OCI-LY1 (cell line): ENCODE measurements at regions not wholly inside any gene's neighbourhood (a gene's known extent, or its start where the extent isn't known, plus 50 kb on each side); places are given as distances from the start of the nearest gene placed in this dataset.

ENCODE experiments used
- H2AFZ ChIP-seq: fragments of 200-600 bp; sonication (generic), shearing (Covaris generic); 2 replicates; pipeline ENCODE4 v1.6.0; 2014; ENCODE audit warnings: antibody characterized with exemption, mild to moderate bottlenecking, low read length
- H3F3A ChIP-seq: fragments of 200-600 bp; sonication (generic), shearing (Covaris generic); 2 replicates; pipeline ENCODE4 v1.6.0; 2014; ENCODE audit warnings: mild to moderate bottlenecking, antibody characterized with exemption, low read length, moderate library complexity; ENCODE audit not compliant: insufficient read depth
- H3K27ac ChIP-seq: fragments of 200-600 bp; sonication (generic); 2 replicates; pipeline ENCODE4 v1.5.1; 2014; ENCODE audit warnings: low read length, mixed run types, mild to moderate bottlenecking, low read depth; ENCODE audit not compliant: poor library complexity, severe bottlenecking
- H3K27me3 ChIP-seq: fragments of 200-600 bp; sonication (generic); 2 replicates; pipeline ENCODE4 v1.6.0; 2014; ENCODE audit warnings: antibody characterized with exemption, mild to moderate bottlenecking, low read length, moderate library complexity; ENCODE audit not compliant: insufficient read depth
- H3K36me3 ChIP-seq: fragments of 200-600 bp; sonication (generic); 2 replicates; pipeline ENCODE4 v1.6.1; 2014; ENCODE audit warnings: mild to moderate bottlenecking, antibody characterized with exemption, low read length, moderate library complexity, mixed read lengths; ENCODE audit not compliant: insufficient read depth
- H3K4me1 ChIP-seq: fragments of 200-600 bp; sonication (generic); 2 replicates; pipeline ENCODE4 v1.5.1; 2014; ENCODE audit warnings: mild to moderate bottlenecking, low read length, moderate library complexity; ENCODE audit not compliant: insufficient read depth, severe bottlenecking
- H3K4me2 ChIP-seq: fragments of 200-600 bp; sonication (generic), shearing (Covaris generic); 2 replicates; pipeline ENCODE4 v1.6.1; 2014; ENCODE audit warnings: low read length
- H3K4me3 ChIP-seq: fragments of 200-600 bp; sonication (generic); 2 replicates; pipeline ENCODE4 v1.5.1; 2014; ENCODE audit warnings: low read length, low read depth, mild to moderate bottlenecking, mixed read lengths; ENCODE audit not compliant: poor library complexity, severe bottlenecking
- H3K79me2 ChIP-seq: fragments of 200-600 bp; shearing (Covaris generic); 2 replicates; pipeline ENCODE4 v1.6.1; 2016; ENCODE audit warnings: mixed run types, low read length, mixed read lengths; ENCODE audit not compliant: insufficient read depth
- H3K9ac ChIP-seq: fragments of 200-600 bp; sonication (generic), shearing (Covaris generic); 2 replicates; pipeline ENCODE4 v1.6.1; 2014; ENCODE audit warnings: mild to moderate bottlenecking, low read length, mixed read lengths
- H3K9me2 ChIP-seq: fragments of 200-600 bp; sonication (generic), shearing (Covaris generic); 2 replicates; pipeline ENCODE4 v1.6.1; 2014; ENCODE audit warnings: low read depth, mild to moderate bottlenecking, low read length, mixed read lengths
- H3K9me3 ChIP-seq: fragments of 200-600 bp; shearing (Covaris generic); 2 replicates; pipeline ENCODE4 v1.6.1; 2014; ENCODE audit warnings: low read length, mixed read lengths
- H4K20me1 ChIP-seq: fragments of 200-600 bp; sonication (generic), shearing (Covaris generic); 2 replicates; pipeline ENCODE4 v1.6.0; 2016; ENCODE audit warnings: mild to moderate bottlenecking, low read length; ENCODE audit not compliant: insufficient read depth
- EZH2 ChIP-seq: fragments of 200-600 bp; sonication (generic), shearing (Covaris generic); IDR thresholded peaks from 2 replicates; pipeline ENCODE4 v1.8.0; 2017; ENCODE audit warnings: borderline replicate concordance, mixed run types, mild to moderate bottlenecking, antibody characterized with exemption, low read length, moderate library complexity, mixed read lengths
- TF ChIP-seq, protein P1 (sequence below): fragments of 200-600 bp; sonication (generic), shearing (Covaris generic); IDR thresholded peaks from 2 replicates; pipeline ENCODE4 v1.5.1; 2017; ENCODE audit warnings: mild to moderate bottlenecking, antibody characterized with exemption, low read length, moderate library complexity, mixed read lengths

DNA sequence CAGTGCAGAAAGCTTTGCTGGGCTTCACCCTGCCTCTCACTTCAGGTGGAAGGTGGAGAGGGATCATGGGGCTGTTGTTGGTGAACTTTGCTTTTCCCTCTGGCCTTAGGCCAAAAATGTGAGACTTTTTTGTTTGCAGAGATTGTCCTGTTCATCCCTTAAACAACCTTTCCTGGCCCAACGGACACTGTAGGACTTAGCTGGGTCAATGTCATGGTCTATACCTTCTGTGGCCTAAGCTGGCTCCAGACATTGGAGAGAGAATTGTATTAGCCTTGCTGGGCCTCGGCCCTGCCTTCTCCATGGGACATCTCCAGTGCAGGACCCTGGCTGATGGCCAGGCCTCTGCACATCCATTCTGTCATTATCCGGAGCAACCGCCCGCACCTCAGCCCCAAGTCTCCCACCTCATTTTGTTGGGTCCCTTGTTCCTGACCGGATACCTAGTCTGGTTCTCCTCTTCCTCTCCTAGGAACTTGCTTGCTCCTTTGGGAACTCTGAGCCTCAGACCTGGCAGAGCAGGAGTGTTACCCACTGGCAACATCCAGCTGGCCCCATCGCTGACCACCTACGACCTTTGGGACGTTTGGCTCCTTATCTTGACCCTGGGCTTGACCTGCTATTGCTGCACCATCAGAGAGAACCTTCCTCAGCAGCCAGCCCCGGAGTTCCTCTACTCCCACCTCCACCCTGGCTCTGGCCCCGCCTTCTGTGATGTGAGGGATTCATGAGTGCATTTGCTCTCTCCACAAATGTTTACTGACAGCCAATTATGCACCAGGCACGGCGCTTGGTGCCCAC lies 128.2 kb downstream of the BANF2 start:
- Histone ChIP-seq H3K36me3 (no peaks in the 10 kb centered on the region), H3K9me3 (no peaks in the 10 kb centered on the region), H4K20me1 (no peaks in the 10 kb centered on the region), H3K27me3 (peaks cover 7% of the 10 kb centered on the region; the same call in 1 of the 2 replicates), H3K27ac (no peak overlapping the region), H3K4me1 (no peaks in the 10 kb centered on the region), H3K9ac (no peak overlapping the region), H3K9me2 (no peaks in the 10 kb centered on the region), H3K79me2 (no peaks in the 10 kb centered on the region), H3K4me3 (no peak overlapping the region), H2AFZ (no peak overlapping the region), H3F3A (no peaks in the 10 kb centered on the region), H3K4me2 (no peak overlapping the region)
- no peak for TF ChIP-seq EZH2
- TF ChIP-seq, protein P1, sequence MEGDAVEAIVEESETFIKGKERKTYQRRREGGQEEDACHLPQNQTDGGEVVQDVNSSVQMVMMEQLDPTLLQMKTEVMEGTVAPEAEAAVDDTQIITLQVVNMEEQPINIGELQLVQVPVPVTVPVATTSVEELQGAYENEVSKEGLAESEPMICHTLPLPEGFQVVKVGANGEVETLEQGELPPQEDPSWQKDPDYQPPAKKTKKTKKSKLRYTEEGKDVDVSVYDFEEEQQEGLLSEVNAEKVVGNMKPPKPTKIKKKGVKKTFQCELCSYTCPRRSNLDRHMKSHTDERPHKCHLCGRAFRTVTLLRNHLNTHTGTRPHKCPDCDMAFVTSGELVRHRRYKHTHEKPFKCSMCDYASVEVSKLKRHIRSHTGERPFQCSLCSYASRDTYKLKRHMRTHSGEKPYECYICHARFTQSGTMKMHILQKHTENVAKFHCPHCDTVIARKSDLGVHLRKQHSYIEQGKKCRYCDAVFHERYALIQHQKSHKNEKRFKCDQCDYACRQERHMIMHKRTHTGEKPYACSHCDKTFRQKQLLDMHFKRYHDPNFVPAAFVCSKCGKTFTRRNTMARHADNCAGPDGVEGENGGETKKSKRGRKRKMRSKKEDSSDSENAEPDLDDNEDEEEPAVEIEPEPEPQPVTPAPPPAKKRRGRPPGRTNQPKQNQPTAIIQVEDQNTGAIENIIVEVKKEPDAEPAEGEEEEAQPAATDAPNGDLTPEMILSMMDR = no peak

DNA sequence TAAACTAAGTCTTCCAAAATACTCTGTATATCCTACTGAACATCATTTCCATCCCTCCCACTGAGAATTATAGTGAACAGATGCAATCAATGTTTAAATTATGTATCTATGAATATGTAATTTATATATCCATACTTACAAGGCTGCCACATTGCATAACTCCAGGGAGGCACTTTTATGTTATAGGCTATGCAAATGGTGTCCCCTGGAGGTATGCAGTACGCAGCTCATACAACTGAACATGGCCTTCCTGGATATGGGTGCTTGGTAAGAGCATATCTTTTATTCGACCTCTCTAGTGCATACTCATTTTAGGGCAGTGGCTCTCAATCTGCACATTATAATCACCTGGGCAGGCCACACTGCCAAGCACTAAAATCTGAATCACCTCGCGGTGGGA lies 127.3 kb downstream of the BANF2 start:
- no peak overlapping the region for H3K9ac ChIP-seq
- no peak overlapping the region for H3K4me3 ChIP-seq
- H3K79me2 ChIP-seq = no peaks in the 10 kb centered on the region
- H3K9me2 ChIP-seq = no peaks in the 10 kb centered on the region
- H3K4me2 ChIP-seq = no peak overlapping the region
- no peaks in the 10 kb centered on the region for H3K9me3 ChIP-seq
- no peaks in the 10 kb centered on the region for H3K4me1 ChIP-seq
- H3K36me3 ChIP-seq = no peaks in the 10 kb centered on the region
- no peak for TF ChIP-seq EZH2
- H4K20me1 ChIP-seq = no peaks in the 10 kb centered on the region
- peaks cover 7% of the 10 kb centered on the region; the same call in 1 of the 2 replicates for H3K27me3 ChIP-seq
- H2AFZ ChIP-seq = no peak overlapping the region
- no peak overlapping the region for H3K27ac ChIP-seq
- H3F3A ChIP-seq = no peaks in the 10 kb centered on the region

DNA sequence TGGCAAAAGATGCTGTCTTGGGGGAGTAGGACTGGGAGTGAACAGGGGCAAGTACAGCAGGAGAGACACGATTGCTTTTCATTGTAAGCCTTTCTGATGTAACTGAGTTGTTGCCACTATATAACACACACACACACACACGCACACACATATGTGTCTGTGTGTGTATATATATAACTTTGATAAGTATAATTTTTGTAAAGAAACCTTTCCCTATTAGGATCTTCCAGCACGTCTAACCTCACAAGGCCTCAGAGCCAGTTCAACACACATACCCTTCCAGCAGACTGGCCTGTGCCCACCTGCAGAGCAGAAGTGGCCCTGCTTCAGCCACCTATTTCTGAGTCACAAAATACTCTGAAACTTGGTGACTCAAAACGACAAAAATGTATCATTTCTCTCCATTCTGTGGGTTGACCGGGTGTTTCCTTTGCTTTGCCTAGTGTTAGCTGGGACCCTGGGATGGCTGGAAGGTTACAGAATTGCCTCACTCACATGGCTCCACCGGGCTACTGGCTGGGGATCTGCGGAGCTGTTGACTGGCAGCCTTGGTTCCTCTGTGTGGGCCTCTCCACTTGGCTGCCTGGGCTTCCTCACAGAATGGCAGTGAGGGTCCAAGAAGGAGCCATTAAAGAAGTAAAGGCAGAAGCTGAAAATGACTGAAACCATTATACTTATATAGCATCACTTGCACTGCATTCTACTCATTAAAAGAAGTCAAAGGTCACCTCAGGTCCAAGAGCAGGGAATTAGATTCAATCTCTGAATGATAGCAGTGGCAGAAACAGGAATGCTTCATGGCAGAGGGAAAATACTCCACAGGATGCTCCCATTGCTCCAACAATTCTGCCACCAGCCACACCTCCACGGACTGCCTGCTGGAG lies 126.4 kb downstream of the BANF2 start:
- no peak overlapping the region for H3K27ac ChIP-seq

More for the DNA sequence above, 126.4 kb downstream of the BANF2 start:
- TF ChIP-seq EZH2 = no peak
- TF ChIP-seq, protein P1 = no peak
- Histone ChIP-seq H3K9ac (no peak overlapping the region), H2AFZ (no peak overlapping the region), H4K20me1 (no peaks in the 10 kb centered on the region), H3K9me3 (no peaks in the 10 kb centered on the region), H3K79me2 (no peaks in the 10 kb centered on the region), H3F3A (no peaks in the 10 kb centered on the region), H3K4me1 (no peaks in the 10 kb centered on the region), H3K27me3 (peaks cover 7% of the 10 kb centered on the region; the same call in 1 of the 2 replicates), H3K9me2 (no peaks in the 10 kb centered on the region), H3K36me3 (no peaks in the 10 kb centered on the region), H3K4me2 (no peak overlapping the region), H3K4me3 (no peak overlapping the region)
